ENCODE measurements at regions not wholly inside any gene's neighbourhood (a gene's known extent, or its start where the extent isn't known, plus 50 kb on each side); places are given as distances from the start of the nearest gene placed in this dataset.

- Histone ChIP-seq H3K27ac (ENCODE audit: low read length) (no peak overlapping the region), H3K9me3 (ENCODE audit: control insufficient read depth in 2 of 2, low read length in 2 of 2) (no peaks in the 10 kb centered on the region), H3K27me3 (ENCODE audit: control insufficient read depth in 1 of 2, insufficient read depth in 2 of 2, low read length in 2 of 2) (no peaks in the 10 kb centered on the region), H3K36me3 (ENCODE audit: control insufficient read depth in 2 of 2, insufficient read depth in 2 of 2, low read length in 2 of 2) (no peaks in the 10 kb centered on the region), H3K4me3 (ENCODE audit: low read length in 2 of 2) (no peak overlapping the region), H3K9ac (ENCODE audit: low read length in 2 of 2) (no peak overlapping the region), H3K4me1 (ENCODE audit: control insufficient read depth, insufficient read depth, low read length) (no peaks in the 10 kb centered on the region)
Measured at GRCh38 chr7:12881712-12882111, 194.3 kb downstream of the ARL4A start.

DNA sequence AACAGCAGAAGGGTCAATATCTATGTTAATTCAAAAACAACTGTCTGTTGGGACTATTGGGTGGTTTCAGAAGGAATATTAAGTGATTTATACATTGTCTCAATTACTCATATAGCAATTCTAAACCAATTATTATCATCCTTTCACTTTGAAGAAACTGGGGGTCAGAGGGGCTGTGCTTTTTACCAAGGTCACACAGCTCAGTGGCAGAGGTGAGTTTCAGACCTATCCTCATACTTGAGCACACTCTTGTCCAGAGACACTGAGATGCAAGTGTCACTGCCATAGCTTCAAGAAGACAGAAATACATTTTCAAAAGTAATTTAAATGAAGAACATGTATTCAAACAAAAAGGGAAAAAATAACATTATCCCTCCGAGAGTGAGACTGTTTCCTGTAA is 195.3 kb downstream of the ARL4A start:
- Histone ChIP-seq H3K36me3 (ENCODE audit: control insufficient read depth in 2 of 2, insufficient read depth in 2 of 2, low read length in 2 of 2) (no peaks in the 10 kb centered on the region), H3K4me1 (ENCODE audit: control insufficient read depth, insufficient read depth, low read length) (no peaks in the 10 kb centered on the region), H3K9ac (ENCODE audit: low read length in 2 of 2) (no peak overlapping the region), H3K4me3 (ENCODE audit: low read length in 2 of 2) (no peak overlapping the region), H3K27me3 (ENCODE audit: control insufficient read depth in 1 of 2, insufficient read depth in 2 of 2, low read length in 2 of 2) (no peaks in the 10 kb centered on the region), H3K27ac (ENCODE audit: low read length) (no peak overlapping the region), H3K9me3 (ENCODE audit: control insufficient read depth in 2 of 2, low read length in 2 of 2) (no peaks in the 10 kb centered on the region)

DNA sequence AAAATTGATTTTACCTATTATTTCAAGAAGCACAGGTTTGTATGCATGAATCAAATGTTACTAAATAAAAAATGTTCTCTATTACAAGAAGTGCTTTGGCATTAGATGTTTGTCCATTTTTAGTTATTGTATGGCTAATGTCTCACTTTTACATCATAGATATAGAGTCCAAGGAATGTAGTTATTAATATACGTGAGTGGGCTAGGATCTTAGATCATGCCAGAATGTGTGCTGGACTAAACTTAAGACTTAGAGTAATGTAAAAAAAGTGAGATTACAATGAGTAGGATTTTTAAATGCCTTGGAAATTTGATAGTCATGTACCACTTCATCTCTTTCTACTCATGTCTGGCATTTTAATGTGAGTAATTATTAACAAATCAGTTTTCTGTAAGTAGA is 196.6 kb downstream of the ARL4A start:
- H3K27me3 ChIP-seq (ENCODE audit: control insufficient read depth in 1 of 2, insufficient read depth in 2 of 2, low read length in 2 of 2): no peaks in the 10 kb centered on the region
- H3K36me3 ChIP-seq (ENCODE audit: control insufficient read depth in 2 of 2, insufficient read depth in 2 of 2, low read length in 2 of 2): no peaks in the 10 kb centered on the region
- H3K9ac ChIP-seq (ENCODE audit: low read length in 2 of 2): no peak overlapping the region
- H3K4me1 ChIP-seq (ENCODE audit: control insufficient read depth, insufficient read depth, low read length): no peaks in the 10 kb centered on the region
- H3K4me3 ChIP-seq (ENCODE audit: low read length in 2 of 2): no peak overlapping the region
- H3K27ac ChIP-seq (ENCODE audit: low read length): no peak overlapping the region
- no peaks in the 10 kb centered on the region for H3K9me3 ChIP-seq (ENCODE audit: control insufficient read depth in 2 of 2, low read length in 2 of 2)

- Histone ChIP-seq H3K4me3 (ENCODE audit: low read length in 2 of 2) (no peak overlapping the region), H3K4me1 (ENCODE audit: control insufficient read depth, insufficient read depth, low read length) (no peaks in the 10 kb centered on the region), H3K27me3 (ENCODE audit: control insufficient read depth in 1 of 2, insufficient read depth in 2 of 2, low read length in 2 of 2) (no peaks in the 10 kb centered on the region), H3K9ac (ENCODE audit: low read length in 2 of 2) (no peak overlapping the region), H3K9me3 (ENCODE audit: control insufficient read depth in 2 of 2, low read length in 2 of 2) (no peaks in the 10 kb centered on the region), H3K27ac (ENCODE audit: low read length) (no peak overlapping the region), H3K36me3 (ENCODE audit: control insufficient read depth in 2 of 2, insufficient read depth in 2 of 2, low read length in 2 of 2) (no peaks in the 10 kb centered on the region)
Measured at GRCh38 chr7:12884856-12885440, 197.5 kb downstream of the ARL4A start.

GRCh38 chr7:12888717-12889116 is 201.3 kb downstream of the ARL4A start:
- H3K36me3 ChIP-seq (ENCODE audit: control insufficient read depth in 2 of 2, insufficient read depth in 2 of 2, low read length in 2 of 2): no peaks in the 10 kb centered on the region
- no peaks in the 10 kb centered on the region for H3K9me3 ChIP-seq (ENCODE audit: control insufficient read depth in 2 of 2, low read length in 2 of 2)
- no peaks in the 10 kb centered on the region for H3K27me3 ChIP-seq (ENCODE audit: control insufficient read depth in 1 of 2, insufficient read depth in 2 of 2, low read length in 2 of 2)
- H3K4me3 ChIP-seq (ENCODE audit: low read length in 2 of 2): no peak overlapping the region
- H3K4me1 ChIP-seq (ENCODE audit: control insufficient read depth, insufficient read depth, low read length): no peaks in the 10 kb centered on the region
- no peak overlapping the region for H3K9ac ChIP-seq (ENCODE audit: low read length in 2 of 2)
- H3K27ac ChIP-seq (ENCODE audit: low read length): no peak overlapping the region

GRCh38 chr7:12889391-12889790 is 202.0 kb downstream of the ARL4A start:
- Histone ChIP-seq H3K9ac (ENCODE audit: low read length in 2 of 2) (no peak overlapping the region), H3K9me3 (ENCODE audit: control insufficient read depth in 2 of 2, low read length in 2 of 2) (no peaks in the 10 kb centered on the region), H3K27me3 (ENCODE audit: control insufficient read depth in 1 of 2, insufficient read depth in 2 of 2, low read length in 2 of 2) (no peaks in the 10 kb centered on the region), H3K27ac (ENCODE audit: low read length) (no peak overlapping the region), H3K4me1 (ENCODE audit: control insufficient read depth, insufficient read depth, low read length) (no peaks in the 10 kb centered on the region), H3K36me3 (ENCODE audit: control insufficient read depth in 2 of 2, insufficient read depth in 2 of 2, low read length in 2 of 2) (no peaks in the 10 kb centered on the region), H3K4me3 (ENCODE audit: low read length in 2 of 2) (no peak overlapping the region)

DNA sequence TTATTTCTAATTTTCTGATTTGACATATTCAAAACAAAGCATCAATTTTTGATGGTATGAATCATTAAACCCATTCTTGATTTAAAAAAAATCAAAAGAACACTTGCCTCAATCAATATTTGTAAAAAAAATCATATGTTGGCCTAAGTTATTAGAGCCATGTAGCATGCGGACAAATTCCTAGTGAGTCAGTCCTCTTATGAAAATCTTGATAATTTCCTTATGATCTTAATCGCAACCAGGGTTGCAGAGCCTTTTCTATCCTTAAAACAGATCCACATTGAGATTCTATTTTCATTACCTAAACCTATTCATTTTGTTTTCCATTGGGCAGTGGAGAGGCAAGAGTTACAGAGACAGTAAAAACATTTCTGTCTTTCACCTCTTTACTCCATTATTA is 203.2 kb downstream of the ARL4A start:
- Histone ChIP-seq H3K27ac (ENCODE audit: low read length) (no peak overlapping the region), H3K9me3 (ENCODE audit: control insufficient read depth in 2 of 2, low read length in 2 of 2) (no peaks in the 10 kb centered on the region), H3K27me3 (ENCODE audit: control insufficient read depth in 1 of 2, insufficient read depth in 2 of 2, low read length in 2 of 2) (no peaks in the 10 kb centered on the region), H3K36me3 (ENCODE audit: control insufficient read depth in 2 of 2, insufficient read depth in 2 of 2, low read length in 2 of 2) (no peaks in the 10 kb centered on the region), H3K4me1 (ENCODE audit: control insufficient read depth, insufficient read depth, low read length) (no peaks in the 10 kb centered on the region), H3K4me3 (ENCODE audit: low read length in 2 of 2) (no peak overlapping the region), H3K9ac (ENCODE audit: low read length in 2 of 2) (no peak overlapping the region)

DNA sequence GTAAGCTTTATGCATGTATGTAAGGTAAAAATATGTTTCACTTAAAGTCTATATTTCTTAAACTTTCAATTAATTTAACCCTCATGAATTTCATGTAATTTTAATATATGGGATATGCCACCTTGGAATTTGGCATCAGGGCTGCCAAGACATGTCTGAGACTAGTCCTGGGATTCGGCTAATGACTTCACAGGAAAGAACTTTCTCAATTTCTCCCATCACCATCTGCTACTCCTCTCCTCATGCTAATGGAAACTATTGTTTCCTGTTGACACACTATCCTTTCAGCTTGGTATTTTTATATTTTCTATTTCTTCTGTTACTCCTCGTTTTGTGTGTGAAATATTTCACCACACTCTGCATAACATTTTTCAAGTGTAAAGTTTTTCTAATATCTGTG is 205.9 kb downstream of the ARL4A start:
- Histone ChIP-seq H3K36me3 (ENCODE audit: control insufficient read depth in 2 of 2, insufficient read depth in 2 of 2, low read length in 2 of 2) (no peaks in the 10 kb centered on the region), H3K4me1 (ENCODE audit: control insufficient read depth, insufficient read depth, low read length) (no peaks in the 10 kb centered on the region), H3K27ac (ENCODE audit: low read length) (no peak overlapping the region), H3K9me3 (ENCODE audit: control insufficient read depth in 2 of 2, low read length in 2 of 2) (no peaks in the 10 kb centered on the region), H3K9ac (ENCODE audit: low read length in 2 of 2) (no peak overlapping the region), H3K27me3 (ENCODE audit: control insufficient read depth in 1 of 2, insufficient read depth in 2 of 2, low read length in 2 of 2) (no peaks in the 10 kb centered on the region), H3K4me3 (ENCODE audit: low read length in 2 of 2) (no peak overlapping the region)

- H3K4me1 ChIP-seq (ENCODE audit: control insufficient read depth, insufficient read depth, low read length): no peaks in the 10 kb centered on the region
- H3K9ac ChIP-seq (ENCODE audit: low read length in 2 of 2): no peak overlapping the region
- H3K36me3 ChIP-seq (ENCODE audit: control insufficient read depth in 2 of 2, insufficient read depth in 2 of 2, low read length in 2 of 2): no peaks in the 10 kb centered on the region
- H3K4me3 ChIP-seq (ENCODE audit: low read length in 2 of 2): no peak overlapping the region
- H3K27ac ChIP-seq (ENCODE audit: low read length): no peak overlapping the region
- no peaks in the 10 kb centered on the region for H3K27me3 ChIP-seq (ENCODE audit: control insufficient read depth in 1 of 2, insufficient read depth in 2 of 2, low read length in 2 of 2)
- no peaks in the 10 kb centered on the region for H3K9me3 ChIP-seq (ENCODE audit: control insufficient read depth in 2 of 2, low read length in 2 of 2)
Measured at GRCh38 chr7:12895296-12895695, 207.9 kb downstream of the ARL4A start.

DNA sequence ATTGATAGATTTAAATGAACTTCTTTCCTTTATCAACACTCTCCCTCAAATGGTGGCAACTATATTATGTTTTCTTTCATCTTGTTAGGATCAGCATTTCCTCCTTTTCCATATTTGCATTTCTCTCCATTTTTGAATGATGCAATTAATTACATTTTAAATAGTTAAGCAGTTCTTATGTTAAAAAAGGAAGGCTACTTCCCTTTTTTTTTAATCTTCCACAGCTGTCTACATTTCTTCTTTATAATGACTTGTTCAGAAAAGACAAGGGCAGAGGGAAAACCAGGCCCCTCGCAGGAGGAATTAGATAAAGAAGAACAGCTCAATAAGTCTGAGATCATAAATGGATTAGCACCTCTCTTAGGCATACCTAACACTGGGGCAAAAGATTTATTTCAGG is 208.9 kb downstream of the ARL4A start:
- no peaks in the 10 kb centered on the region for H3K9me3 ChIP-seq (ENCODE audit: control insufficient read depth in 2 of 2, low read length in 2 of 2)
- H3K9ac ChIP-seq (ENCODE audit: low read length in 2 of 2): no peak overlapping the region
- H3K36me3 ChIP-seq (ENCODE audit: control insufficient read depth in 2 of 2, insufficient read depth in 2 of 2, low read length in 2 of 2): no peaks in the 10 kb centered on the region
- no peaks in the 10 kb centered on the region for H3K27me3 ChIP-seq (ENCODE audit: control insufficient read depth in 1 of 2, insufficient read depth in 2 of 2, low read length in 2 of 2)
- no peaks in the 10 kb centered on the region for H3K4me1 ChIP-seq (ENCODE audit: control insufficient read depth, insufficient read depth, low read length)
- no peak overlapping the region for H3K4me3 ChIP-seq (ENCODE audit: low read length in 2 of 2)
- H3K27ac ChIP-seq (ENCODE audit: low read length): no peak overlapping the region

DNA sequence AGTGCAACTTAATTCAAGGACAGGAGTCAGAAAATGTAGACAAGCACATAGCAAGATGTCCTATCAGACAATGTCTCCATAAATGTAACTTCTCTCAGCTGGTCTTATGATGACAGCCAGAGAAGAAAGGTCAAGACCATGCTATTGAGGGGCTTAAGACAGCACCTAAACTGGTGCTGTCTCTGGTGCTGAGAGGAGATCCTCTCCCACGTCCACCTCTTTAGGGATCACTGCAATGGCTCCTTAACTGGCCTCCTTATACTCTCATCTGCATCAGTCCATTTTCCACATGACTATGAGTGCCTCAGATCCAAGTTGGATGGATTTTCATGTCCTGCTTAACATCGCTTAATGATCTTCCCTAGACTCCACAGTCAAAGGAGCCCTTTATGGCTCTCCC is 210.6 kb downstream of the ARL4A start:
- no peaks in the 10 kb centered on the region for H3K4me1 ChIP-seq (ENCODE audit: control insufficient read depth, insufficient read depth, low read length)
- H3K27ac ChIP-seq (ENCODE audit: low read length): no peak overlapping the region
- no peaks in the 10 kb centered on the region for H3K36me3 ChIP-seq (ENCODE audit: control insufficient read depth in 2 of 2, insufficient read depth in 2 of 2, low read length in 2 of 2)
- H3K27me3 ChIP-seq (ENCODE audit: control insufficient read depth in 1 of 2, insufficient read depth in 2 of 2, low read length in 2 of 2): no peaks in the 10 kb centered on the region
- H3K4me3 ChIP-seq (ENCODE audit: low read length in 2 of 2): no peak overlapping the region
- H3K9me3 ChIP-seq (ENCODE audit: control insufficient read depth in 2 of 2, low read length in 2 of 2): no peaks in the 10 kb centered on the region
- no peak overlapping the region for H3K9ac ChIP-seq (ENCODE audit: low read length in 2 of 2)

Data from stomach smooth muscle (tissue), 2 donors.